GM23338 (cell line): ENCODE measurements at regions not wholly inside any gene's neighbourhood (a gene's known extent, or its start where the extent isn't known, plus 50 kb on each side); places are given as distances from the start of the nearest gene placed in this dataset.

ENCODE experiments used
- ATAC-seq: fragments of 200-7000 bp; cut with Tn5 transposase; 3 replicates; pipeline ENCODE4 v1.9.1; 2020
- DNase-seq: peaks from one replicate; pipeline ENCODE4 v3.0.0-alpha.2; 2015; ENCODE audit warnings: low spot score
- H2AFZ ChIP-seq: fragments of 200-600 bp; sonication (generic); 2 replicates; pipeline ENCODE4 v1.8.0; 2016; ENCODE audit warnings: antibody characterized with exemption, mild to moderate bottlenecking, moderate library complexity
- H3F3A ChIP-seq: fragments of 200-600 bp; sonication (generic); replicated peaks from 2 replicates; pipeline ENCODE4 v1.8.0; 2017; ENCODE audit warnings: antibody characterized with exemption, mixed run types, low read depth
- H3K27ac ChIP-seq: fragments of 200-600 bp; sonication (generic); 2 replicates; pipeline ENCODE4 v1.6.1; 2016; ENCODE audit warnings: low read depth
- H3K27me3 ChIP-seq: fragments of 200-600 bp; sonication (generic); 2 replicates; pipeline ENCODE4 v1.8.0; 2016; ENCODE audit warnings: mild to moderate bottlenecking, mixed run types, moderate library complexity; ENCODE audit not compliant: insufficient read depth
- H3K36me3 ChIP-seq: fragments of 200-600 bp; sonication (generic); 2 replicates; pipeline ENCODE4 v1.8.0; 2016; ENCODE audit warnings: mild to moderate bottlenecking; ENCODE audit not compliant: insufficient read depth
- H3K4me1 ChIP-seq: fragments of 200-600 bp; sonication (generic); 2 replicates; pipeline ENCODE4 v1.8.0; 2016; ENCODE audit warnings: mild to moderate bottlenecking, moderate library complexity; ENCODE audit not compliant: insufficient read depth
- H3K4me2 ChIP-seq: fragments of 200-600 bp; sonication (generic); 2 replicates; pipeline ENCODE4 v1.7.1; 2017; ENCODE audit warnings: mixed run types
- H3K4me3 ChIP-seq: fragments of 200-600 bp; sonication (generic); 2 replicates; pipeline ENCODE4 v1.6.1; 2016; ENCODE audit warnings: mixed run types
- H3K79me2 ChIP-seq: fragments of 200-600 bp; sonication (generic); replicated peaks from 2 replicates; pipeline ENCODE4 v1.8.0; 2017; ENCODE audit warnings: mild to moderate bottlenecking; ENCODE audit not compliant: insufficient read depth
- H3K9me2 ChIP-seq: fragments of 200-600 bp; sonication (generic); 2 replicates; pipeline ENCODE4 v1.8.0; 2017; ENCODE audit not compliant: insufficient read depth
- H4K20me1 ChIP-seq: fragments of 200-600 bp; sonication (generic); replicated peaks from 2 replicates; pipeline ENCODE4 v1.8.0; 2017; ENCODE audit warnings: mild to moderate bottlenecking; ENCODE audit not compliant: insufficient read depth
- H3K27ac Mint-ChIP-seq: 2 replicates; pipeline ENCODE4 v1.8.0; 2020; ENCODE audit warnings: inconsistent platforms, mild to moderate bottlenecking, moderate library complexity, mixed read lengths
- H3K27me3 Mint-ChIP-seq: 3 replicates; pipeline ENCODE4 v1.8.0; 2022; ENCODE audit warnings: low read depth, mild to moderate bottlenecking, moderate library complexity, mixed read lengths, inconsistent platforms; ENCODE audit not compliant: insufficient read depth, poor library complexity
- H3K36me3 Mint-ChIP-seq: 3 replicates; pipeline ENCODE4 v1.8.0; 2021; ENCODE audit warnings: low read depth, mild to moderate bottlenecking, inconsistent platforms, moderate library complexity, mixed read lengths
- H3K4me1 Mint-ChIP-seq: 3 replicates; pipeline ENCODE4 v1.8.0; 2020; ENCODE audit warnings: mild to moderate bottlenecking, inconsistent platforms, mixed read lengths
- H3K4me3 Mint-ChIP-seq: 3 replicates; pipeline ENCODE4 v1.8.0; 2021; ENCODE audit warnings: moderate library complexity, mild to moderate bottlenecking, inconsistent platforms, mixed read lengths
- H3K9me3 Mint-ChIP-seq: 3 replicates; pipeline ENCODE4 v1.8.0; 2020; ENCODE audit warnings: moderate library complexity, mild to moderate bottlenecking, inconsistent platforms, mixed read lengths
- CREB1 ChIP-seq: fragments of 250-450 bp; sonication (Bioruptor Pico); IDR thresholded peaks from 2 replicates; pipeline ENCODE4 v1.5.0; 2020; ENCODE audit warnings: low read depth, mild to moderate bottlenecking, moderate library complexity
- CTCF ChIP-seq, 2 experiments: fragments of 200-600 bp in 1 of 2; sonication (generic) in 1 of 2; conservative IDR thresholded peaks; 2 replicates each; pipeline versions ENCODE4 v1.5.1 to v1.6.1; 2016 to 2017; ENCODE audit warnings: antibody characterized with exemption in 2 of 2, low read depth in 2 of 2, mild to moderate bottlenecking in 2 of 2, moderate library complexity in 1 of 2
- ETS1 ChIP-seq: IDR thresholded peaks from 2 replicates; pipeline ENCODE4 v1.6.1; 2016; ENCODE audit warnings: antibody characterized with exemption
- EZH2 ChIP-seq: fragments of 200-600 bp; sonication (generic); IDR thresholded peaks from one replicate; pipeline ENCODE4 v1.8.0; 2017; ENCODE audit warnings: antibody characterized with exemption, mild to moderate bottlenecking, low read depth; ENCODE audit not compliant: unreplicated experiment
- EZH2phosphoT487 ChIP-seq: fragments of 200-600 bp; sonication (generic); IDR thresholded peaks from one replicate; pipeline ENCODE4 v1.8.1; 2018; ENCODE audit warnings: antibody characterized with exemption; ENCODE audit not compliant: unreplicated experiment
- NANOG ChIP-seq: IDR thresholded peaks from 2 replicates; pipeline ENCODE4 v1.6.1; 2016; ENCODE audit warnings: antibody characterized with exemption, borderline replicate concordance
- POLR2AphosphoS5 ChIP-seq: IDR thresholded peaks from 2 replicates; pipeline ENCODE4 v1.6.1; 2016; ENCODE audit warnings: antibody characterized with exemption, low read depth
- REST ChIP-seq: IDR thresholded peaks from one replicate; pipeline ENCODE4 v1.6.1; 2018; ENCODE audit warnings: antibody characterized with exemption; ENCODE audit not compliant: unreplicated experiment
- STAT1 ChIP-seq: IDR thresholded peaks from one replicate; pipeline ENCODE4 v1.6.1; 2016; ENCODE audit warnings: antibody characterized with exemption; ENCODE audit not compliant: unreplicated experiment

GRCh38 chr12:113723631-113724030, 242.5 kb downstream of the RBM19 start:
- no peak overlapping the region for H3K27ac ChIP-seq
- no peaks in the 10 kb centered on the region for H3K27me3 ChIP-seq
- Mint-ChIP-seq H3K4me3 (no peak overlapping the region), H3K9me3 (peaks cover 6% of the 10 kb centered on the region; the same call in 1 of the 3 replicates), H3K36me3 (no peaks in the 10 kb centered on the region; the same call in 2 of the 3 replicates), H3K4me1 (peaks cover 2% of the 10 kb centered on the region; the same call in 2 of the 3 replicates), H3K27ac (no peak overlapping the region), H3K27me3 (peaks cover 4% of the 10 kb centered on the region)
- DNase-seq (no peak), ATAC-seq (no peak)
- no peaks in the 10 kb centered on the region for H3F3A ChIP-seq
- no peaks in the 10 kb centered on the region for H3K36me3 ChIP-seq
- H3K4me3 ChIP-seq: no peak overlapping the region
- no peaks in the 10 kb centered on the region for H3K9me2 ChIP-seq
- H3K4me2 ChIP-seq: no peak overlapping the region
- TF ChIP-seq STAT1: no peak
- no peak for TF ChIP-seq CREB1 (CRISPR knock-in tag)
- no peak for TF ChIP-seq POLR2AphosphoS5
- TF ChIP-seq ETS1: no peak
- TF ChIP-seq REST: no peak
- TF ChIP-seq NANOG: no peak
- no peaks in the 10 kb centered on the region for H3K79me2 ChIP-seq
- H3K4me1 ChIP-seq: no peaks in the 10 kb centered on the region; the same call in 1 of the 2 replicates
- no peak overlapping the region for H2AFZ ChIP-seq
- H4K20me1 ChIP-seq: no peaks in the 10 kb centered on the region

GRCh38 chr12:113722747-113723146, 243.4 kb downstream of the RBM19 start:
- H3K4me1 ChIP-seq: no peaks in the 10 kb centered on the region
- H3K4me3 ChIP-seq: no peak overlapping the region
- H3K4me2 ChIP-seq: no peak overlapping the region
- ATAC-seq (no peak), DNase-seq (no peak)
- no peaks in the 10 kb centered on the region for H3F3A ChIP-seq
- H3K9me2 ChIP-seq: no peaks in the 10 kb centered on the region
- H3K36me3 ChIP-seq: no peaks in the 10 kb centered on the region
- Mint-ChIP-seq H3K27ac (no peak overlapping the region), H3K4me1 (peaks cover 2% of the 10 kb centered on the region; the same call in 2 of the 3 replicates), H3K27me3 (peaks cover 4% of the 10 kb centered on the region), H3K36me3 (no peaks in the 10 kb centered on the region; the same call in 2 of the 3 replicates), H3K9me3 (peaks cover 6% of the 10 kb centered on the region; the same call in 1 of the 3 replicates), H3K4me3 (no peak overlapping the region)
- no peaks in the 10 kb centered on the region for H3K27me3 ChIP-seq
- no peak overlapping the region for H2AFZ ChIP-seq
- no peaks in the 10 kb centered on the region for H4K20me1 ChIP-seq
- no peak overlapping the region for H3K27ac ChIP-seq
- no peaks in the 10 kb centered on the region for H3K79me2 ChIP-seq
- TF ChIP-seq REST (no peak), CTCF (conservative IDR thresholded peaks at IDR 0.05; ENCODE audit: low read depth in 2 of 2) (no peak), POLR2AphosphoS5 (no peak), EZH2 (no peak), EZH2phosphoT487 (no peak), CREB1 (CRISPR knock-in tag) (no peak)
